Right atrium auricular region (tissue), 2 donors: ENCODE measurements at regions not wholly inside any gene's neighbourhood (a gene's known extent, or its start where the extent isn't known, plus 50 kb on each side); places are given as distances from the start of the nearest gene placed in this dataset.

ENCODE experiments used
- DNase-seq: peaks from one replicate; pipeline ENCODE4 v3.0.0-alpha.2; 2019; ENCODE audit warnings: low spot score
- H3K27ac ChIP-seq, 2 donors: fragments of 200-600 bp; sonication (generic); 1 replicate in 1 of 2; 2 replicates in 1 of 2; pipeline ENCODE4 v1.5.1; 2016 to 2019
- H3K27me3 ChIP-seq, 2 donors: fragments of 200-600 bp; sonication (generic); one replicate each; pipeline versions ENCODE4 v1.5.1 to v1.6.0; 2017 to 2019
- H3K36me3 ChIP-seq: fragments of 200-600 bp; sonication (generic); one replicate; pipeline ENCODE4 v1.5.1; 2016
- H3K4me1 ChIP-seq, 2 donors: fragments of 200-600 bp; sonication (generic); one replicate each; pipeline versions ENCODE4 v1.5.1 to v1.6.0; 2017 to 2019
- H3K4me3 ChIP-seq, 2 donors: fragments of 200-600 bp; sonication (generic); 1 replicate in 1 of 2; 2 replicates in 1 of 2; pipeline ENCODE4 v1.5.1; 2017 to 2019; ENCODE audit warnings: mild to moderate bottlenecking in 1 of 2, moderate library complexity in 1 of 2
- H3K9me3 ChIP-seq, 2 donors: fragments of 200-600 bp; sonication (generic); one replicate each; pipeline ENCODE4 v1.5.1; 2019
- TF ChIP-seq, protein P1 (sequence below), 2 donors: fragments of 200-600 bp; sonication (generic); IDR thresholded peaks; one replicate each; pipeline ENCODE4 v1.5.1; 2019; ENCODE audit warnings: antibody characterized with exemption in 2 of 2

DNA sequence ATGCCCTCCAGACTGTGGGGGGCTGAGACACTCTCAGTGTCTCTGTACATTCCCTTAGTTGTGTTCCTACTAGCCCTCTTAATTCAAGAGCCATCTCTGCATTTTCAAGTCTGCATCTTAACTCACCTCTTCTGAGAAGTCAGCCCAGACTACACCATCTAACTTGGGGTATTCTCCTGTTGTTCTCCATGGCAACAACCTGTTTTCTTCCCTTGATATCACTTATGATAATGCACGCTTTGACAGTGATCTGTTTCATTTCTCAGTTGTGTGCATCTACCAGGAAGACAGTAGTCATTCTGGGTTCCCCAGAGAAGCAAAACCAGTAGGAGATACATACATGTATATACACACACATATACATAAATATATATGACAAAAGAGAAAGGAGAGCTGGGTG is 707.3 kb upstream of the IGFBP3 start:
- Histone ChIP-seq H3K27me3 (no peaks in the 10 kb centered on the region), H3K27ac (no peak overlapping the region), H3K36me3 (no peaks in the 10 kb centered on the region), H3K4me3 (no peak overlapping the region), H3K9me3 (no peaks in the 10 kb centered on the region), H3K4me1 (no peaks in the 10 kb centered on the region)
- TF ChIP-seq, protein P1, sequence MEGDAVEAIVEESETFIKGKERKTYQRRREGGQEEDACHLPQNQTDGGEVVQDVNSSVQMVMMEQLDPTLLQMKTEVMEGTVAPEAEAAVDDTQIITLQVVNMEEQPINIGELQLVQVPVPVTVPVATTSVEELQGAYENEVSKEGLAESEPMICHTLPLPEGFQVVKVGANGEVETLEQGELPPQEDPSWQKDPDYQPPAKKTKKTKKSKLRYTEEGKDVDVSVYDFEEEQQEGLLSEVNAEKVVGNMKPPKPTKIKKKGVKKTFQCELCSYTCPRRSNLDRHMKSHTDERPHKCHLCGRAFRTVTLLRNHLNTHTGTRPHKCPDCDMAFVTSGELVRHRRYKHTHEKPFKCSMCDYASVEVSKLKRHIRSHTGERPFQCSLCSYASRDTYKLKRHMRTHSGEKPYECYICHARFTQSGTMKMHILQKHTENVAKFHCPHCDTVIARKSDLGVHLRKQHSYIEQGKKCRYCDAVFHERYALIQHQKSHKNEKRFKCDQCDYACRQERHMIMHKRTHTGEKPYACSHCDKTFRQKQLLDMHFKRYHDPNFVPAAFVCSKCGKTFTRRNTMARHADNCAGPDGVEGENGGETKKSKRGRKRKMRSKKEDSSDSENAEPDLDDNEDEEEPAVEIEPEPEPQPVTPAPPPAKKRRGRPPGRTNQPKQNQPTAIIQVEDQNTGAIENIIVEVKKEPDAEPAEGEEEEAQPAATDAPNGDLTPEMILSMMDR (IDR thresholded peaks at IDR 0.05): no peak
- DNase-seq: no peak

DNA sequence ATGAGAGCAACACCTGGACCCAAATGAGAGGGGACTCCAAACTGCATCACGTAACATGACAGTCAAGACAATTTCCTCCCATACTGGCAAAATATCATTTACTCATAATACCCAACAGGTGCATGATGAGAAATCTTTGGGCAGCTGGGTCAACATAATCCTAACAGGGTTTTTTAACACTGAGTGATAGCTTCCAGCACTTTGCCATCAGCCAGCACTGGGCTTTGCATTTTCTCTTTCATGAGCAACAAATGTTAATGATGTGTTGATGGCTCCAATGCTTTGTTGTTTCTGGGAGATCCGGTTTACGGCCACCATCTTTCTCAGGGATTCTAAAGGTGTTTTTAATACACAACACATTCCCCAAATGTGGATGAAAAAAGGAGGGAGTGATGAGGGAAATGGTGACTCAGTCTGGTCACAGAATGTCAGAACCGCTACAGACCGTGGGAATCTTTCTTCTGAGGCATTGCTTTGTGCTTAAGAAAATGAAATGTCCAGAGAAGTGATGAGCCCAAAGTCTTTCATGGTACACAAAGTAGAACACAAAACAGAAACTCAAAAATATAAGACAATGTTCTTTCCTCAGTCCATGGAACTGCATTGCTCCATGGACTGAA is 705.7 kb upstream of the IGFBP3 start:
- H3K9me3 ChIP-seq: no peaks in the 10 kb centered on the region
- no peaks in the 10 kb centered on the region for H3K4me1 ChIP-seq
- TF ChIP-seq, protein P1 (IDR thresholded peaks at IDR 0.05): no peak
- H3K36me3 ChIP-seq: no peaks in the 10 kb centered on the region
- DNase-seq: no peak
- no peaks in the 10 kb centered on the region for H3K27me3 ChIP-seq
- H3K4me3 ChIP-seq: no peak overlapping the region
- H3K27ac ChIP-seq: no peak overlapping the region

DNA sequence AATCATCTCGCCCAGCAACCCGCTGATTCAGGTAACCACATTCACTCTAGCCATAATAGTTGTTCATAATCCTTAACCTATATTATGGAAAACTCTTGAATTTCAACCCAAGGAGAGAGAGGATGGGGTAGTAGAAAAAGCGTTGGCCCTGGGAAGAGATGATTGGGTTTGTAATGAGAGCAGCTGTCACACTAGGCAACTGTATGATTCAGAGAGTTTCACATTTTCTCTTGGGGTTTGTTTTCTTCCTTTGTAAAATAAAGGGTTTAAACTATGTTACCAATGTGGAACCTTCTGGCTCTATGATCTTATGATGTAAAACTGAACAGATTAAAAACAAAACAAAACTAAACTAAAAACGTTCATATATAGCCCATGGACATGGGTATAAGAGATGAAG is 705.2 kb upstream of the IGFBP3 start:
- Histone ChIP-seq H3K4me1 (no peaks in the 10 kb centered on the region), H3K27ac (no peak overlapping the region), H3K36me3 (no peaks in the 10 kb centered on the region), H3K27me3 (no peaks in the 10 kb centered on the region), H3K9me3 (no peaks in the 10 kb centered on the region), H3K4me3 (no peak overlapping the region)
- TF ChIP-seq, protein P1 (IDR thresholded peaks at IDR 0.05): no peak
- DNase-seq: no peak

DNA sequence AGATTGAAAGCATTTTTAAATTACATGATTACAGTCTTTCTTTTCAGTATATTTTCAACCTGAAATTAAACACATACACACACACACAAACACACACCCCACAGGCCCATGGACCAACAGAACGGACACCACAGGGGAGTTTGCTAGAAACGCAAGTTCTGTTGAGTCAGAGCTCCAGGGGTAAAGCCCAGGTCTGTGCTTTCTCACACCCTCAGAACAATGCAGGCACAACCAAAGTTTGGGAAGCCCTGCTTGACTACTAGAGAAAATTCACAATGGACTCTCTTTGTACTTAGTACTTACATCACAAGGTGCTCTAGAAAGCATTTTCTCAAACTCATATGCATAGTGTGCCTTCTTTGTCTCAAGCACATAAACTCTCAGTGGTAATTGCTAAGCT is 704.0 kb upstream of the IGFBP3 start:
- no peak overlapping the region for H3K4me3 ChIP-seq
- no peak overlapping the region for H3K27ac ChIP-seq
- H3K4me1 ChIP-seq: no peaks in the 10 kb centered on the region
- TF ChIP-seq, protein P1 (IDR thresholded peaks at IDR 0.05): no peak
- H3K36me3 ChIP-seq: no peaks in the 10 kb centered on the region
- no peak for DNase-seq
- H3K9me3 ChIP-seq: no peaks in the 10 kb centered on the region
- no peaks in the 10 kb centered on the region for H3K27me3 ChIP-seq

DNA sequence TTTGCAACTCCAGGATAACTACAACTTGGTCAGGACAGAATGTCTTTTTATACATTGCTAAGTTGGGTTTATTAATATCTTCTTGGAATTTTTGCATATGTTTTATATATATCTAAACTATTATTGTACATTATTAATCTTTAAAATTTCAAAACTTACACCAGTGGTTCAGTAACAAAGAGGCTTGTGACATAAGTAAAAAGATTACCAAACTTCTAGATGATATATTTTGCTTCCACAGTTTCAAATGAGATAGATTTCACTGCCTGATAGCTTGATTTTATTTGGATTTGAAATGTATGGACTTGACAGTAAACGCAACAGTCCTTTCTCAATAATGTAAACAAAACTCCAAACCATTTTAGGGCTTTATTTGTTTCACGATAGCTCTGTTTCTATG is 701.2 kb upstream of the IGFBP3 start:
- Histone ChIP-seq H3K9me3 (no peaks in the 10 kb centered on the region), H3K4me1 (no peaks in the 10 kb centered on the region), H3K4me3 (no peak overlapping the region), H3K27me3 (no peaks in the 10 kb centered on the region), H3K36me3 (no peaks in the 10 kb centered on the region), H3K27ac (no peak overlapping the region)
- TF ChIP-seq, protein P1 (IDR thresholded peaks at IDR 0.05): no peak
- no peak for DNase-seq

DNA sequence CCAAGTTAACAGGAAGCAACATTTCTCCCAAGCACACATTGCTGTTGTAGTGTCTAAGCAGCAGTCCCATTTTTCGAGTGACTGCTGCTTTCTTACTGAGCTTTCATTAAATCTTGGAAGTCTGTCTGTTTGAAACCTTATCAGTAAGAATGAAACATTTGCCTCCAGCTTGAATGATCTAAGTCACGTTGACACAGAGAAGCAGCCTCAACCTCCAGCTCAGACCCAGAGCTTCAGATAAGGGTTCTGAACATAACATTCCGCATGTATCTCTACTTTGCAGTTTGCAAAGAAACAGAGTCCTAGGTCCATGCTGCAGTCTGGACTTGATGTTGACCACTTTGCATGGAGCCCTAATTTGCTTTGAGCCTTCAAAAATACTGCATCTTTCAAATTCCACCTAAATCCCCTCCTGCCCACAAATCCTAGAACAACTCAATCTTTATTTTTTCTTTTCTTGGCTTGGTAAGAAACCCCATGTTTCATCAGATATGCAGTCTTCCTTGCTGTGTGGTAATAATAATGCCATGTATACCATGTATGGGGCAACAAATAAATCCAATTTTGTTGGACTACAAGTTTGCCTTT is 698.7 kb upstream of the IGFBP3 start:
- no peak for DNase-seq
- Histone ChIP-seq H3K4me3 (no peak overlapping the region), H3K4me1 (no peaks in the 10 kb centered on the region), H3K27me3 (no peaks in the 10 kb centered on the region), H3K9me3 (no peaks in the 10 kb centered on the region), H3K27ac (no peak overlapping the region), H3K36me3 (no peaks in the 10 kb centered on the region)
- TF ChIP-seq, protein P1 (IDR thresholded peaks at IDR 0.05): no peak
